ENCODE measurements at regions not wholly inside any gene's neighbourhood (a gene's known extent, or its start where the extent isn't known, plus 50 kb on each side); places are given as distances from the start of the nearest gene placed in this dataset.
A peak's percentile ranks its signal among the peaks of the same experiment; 100 is the strongest.

GRCh38 chr1:221902961-221903360, 161.1 kb upstream of the DUSP10 start:
- 85 to 92% methylated on average over 3 to 6 of the region's 7 CpGs for WGBS, 2 donors

GRCh38 chr1:221900678-221901077, 158.8 kb upstream of the DUSP10 start:
- no peak for TF ChIP-seq CTCF (IDR thresholded peaks at IDR 0.05)
- TF ChIP-seq EP300 (IDR thresholded peaks at IDR 0.05), result no peak
- no peak for TF ChIP-seq POLR2AphosphoS5 (IDR thresholded peaks at IDR 0.05)
- TF ChIP-seq POLR2A (IDR thresholded peaks at IDR 0.05), result no peak
- no peaks in the 10 kb centered on the region for H3K4me1 ChIP-seq
- WGBS, 2 donors, result 89 to 100% methylated on average over 3 of the region's 3 CpGs
- H3K36me3 ChIP-seq, result no peaks in the 10 kb centered on the region
- no peak overlapping the region for H3K4me3 ChIP-seq
- H3K27ac ChIP-seq, result no peak overlapping the region
- no peaks in the 10 kb centered on the region for H3K27me3 ChIP-seq
- no peaks in the 10 kb centered on the region for H3K9me3 ChIP-seq
- no peak for DNase-seq
- no peak for ATAC-seq (ENCODE audit: low FRiP score in 2 of 2)

More at GRCh38 chr1:221902961-221903360, 161.1 kb upstream of the DUSP10 start:
- H3K4me1 ChIP-seq, result no peaks in the 10 kb centered on the region
- no peaks in the 10 kb centered on the region for H3K36me3 ChIP-seq
- ATAC-seq (ENCODE audit: low FRiP score in 2 of 2), result peak; percentile 14 to 47
- no peak overlapping the region for H3K27ac ChIP-seq
- TF ChIP-seq CTCF (IDR thresholded peaks at IDR 0.05) (no peak), POLR2AphosphoS5 (IDR thresholded peaks at IDR 0.05) (no peak), EP300 (IDR thresholded peaks at IDR 0.05) (no peak), POLR2A (IDR thresholded peaks at IDR 0.05) (no peak)
- no peaks in the 10 kb centered on the region for H3K27me3 ChIP-seq
- no peak overlapping the region for H3K4me3 ChIP-seq
- DNase-seq, result peak in 1 of 2 donors; percentile 50
- no peaks in the 10 kb centered on the region for H3K9me3 ChIP-seq

GRCh38 chr1:221897321-221897721, 155.4 kb upstream of the DUSP10 start:
- H3K4me3 ChIP-seq, result no peak overlapping the region
- no peaks in the 10 kb centered on the region for H3K4me1 ChIP-seq
- H3K9me3 ChIP-seq, result no peaks in the 10 kb centered on the region
- no peaks in the 10 kb centered on the region for H3K27me3 ChIP-seq
- no peaks in the 10 kb centered on the region for H3K36me3 ChIP-seq
- no peak overlapping the region for H3K27ac ChIP-seq
- no peak for DNase-seq
- TF ChIP-seq CTCF (IDR thresholded peaks at IDR 0.05) (no peak), EP300 (IDR thresholded peaks at IDR 0.05) (no peak), POLR2A (IDR thresholded peaks at IDR 0.05) (no peak), POLR2AphosphoS5 (IDR thresholded peaks at IDR 0.05) (no peak)
- WGBS, 2 donors, result 43 to 44% methylated on average over 3 of the region's 3 CpGs
- no peak for ATAC-seq (ENCODE audit: low FRiP score in 2 of 2)

- ATAC-seq (ENCODE audit: low FRiP score in 2 of 2) (no peak), DNase-seq (no peak)
- Histone ChIP-seq H3K27ac (peak overlapping the region in 1 of 4 donors; percentile 23), H3K4me1 (peaks cover 0 to under 1% (median 0%) of the 10 kb centered on the region in 4 donors), H3K4me3 (no peak overlapping the region), H3K36me3 (no peaks in the 10 kb centered on the region), H3K27me3 (no peaks in the 10 kb centered on the region), H3K9me3 (no peaks in the 10 kb centered on the region)
- WGBS, 2 donors, result 78 to 86% methylated on average over 1 of the region's 1 CpG
- TF ChIP-seq EP300 (IDR thresholded peaks at IDR 0.05), result no peak
- TF ChIP-seq CTCF (IDR thresholded peaks at IDR 0.05), result no peak
- no peak for TF ChIP-seq POLR2A (IDR thresholded peaks at IDR 0.05)
- TF ChIP-seq POLR2AphosphoS5 (IDR thresholded peaks at IDR 0.05), result no peak
Measured at GRCh38 chr1:221892301-221892830, 150.5 kb upstream of the DUSP10 start.

GRCh38 chr1:221891708-221892107, 149.8 kb upstream of the DUSP10 start:
- Histone ChIP-seq H3K4me3 (no peak overlapping the region), H3K27me3 (no peaks in the 10 kb centered on the region), H3K9me3 (no peaks in the 10 kb centered on the region), H3K36me3 (no peaks in the 10 kb centered on the region), H3K27ac (no peak overlapping the region), H3K4me1 (peaks cover 0 to 3% (median 0%) of the 10 kb centered on the region in 4 donors)
- WGBS, 2 donors, result 74 to 86% methylated on average over 1 of the region's 1 CpG
- no peak for TF ChIP-seq CTCF (IDR thresholded peaks at IDR 0.05)
- peak in 1 of 2 donors; percentile 40 for TF ChIP-seq POLR2AphosphoS5 (IDR thresholded peaks at IDR 0.05)
- no peak for TF ChIP-seq POLR2A (IDR thresholded peaks at IDR 0.05)
- peak in 2 of 4 donors; percentile 9 to 69 for TF ChIP-seq EP300 (IDR thresholded peaks at IDR 0.05)
- ATAC-seq (ENCODE audit: low FRiP score in 2 of 2), result no peak
- no peak for DNase-seq
